Thoracic aorta (tissue), 2 donors: ENCODE measurements at regions not wholly inside any gene's neighbourhood (a gene's known extent, or its start where the extent isn't known, plus 50 kb on each side); places are given as distances from the start of the nearest gene placed in this dataset.

Experiments
- ATAC-seq: fragments of 150-250 bp; one replicate; pipeline ENCODE4 v1.8.0; 2017; ENCODE audit warnings: low read depth; ENCODE audit not compliant: insufficient number of reproducible peaks, low FRiP score
- DNase-seq: peaks from one replicate; pipeline ENCODE4 v3.0.0-alpha.2; 2020; ENCODE audit warnings: low spot score
- H3K27ac ChIP-seq, 2 donors: fragments of 200-600 bp; sonication (generic); 1 replicate in 1 of 2; 2 replicates in 1 of 2; pipeline ENCODE4 v1.5.1; 2016; ENCODE audit warnings: mild to moderate bottlenecking in 2 of 2, moderate library complexity in 2 of 2
- H3K27me3 ChIP-seq: fragments of 200-600 bp; sonication (generic); replicated peaks from 2 replicates; pipeline ENCODE4 v1.6.0; 2016; ENCODE audit warnings: mild to moderate bottlenecking; ENCODE audit not compliant: insufficient read depth
- H3K36me3 ChIP-seq: fragments of 200-600 bp; sonication (generic); one replicate; pipeline ENCODE4 v1.5.1; 2016
- H3K4me1 ChIP-seq, 2 donors: fragments of 200-600 bp; sonication (generic); 1 replicate in 1 of 2; 2 replicates in 1 of 2; pipeline versions ENCODE4 v1.5.1 to v1.6.0; 2016; ENCODE audit warnings: low read depth in 2 of 2, mild to moderate bottlenecking in 1 of 2; ENCODE audit not compliant: control insufficient read depth in 1 of 2
- H3K4me3 ChIP-seq: fragments of 200-600 bp; sonication (generic); 2 replicates; pipeline ENCODE4 v1.5.1; 2016; ENCODE audit warnings: mild to moderate bottlenecking
- H3K9me3 ChIP-seq: fragments of 200-600 bp; sonication (generic); 2 replicates; pipeline ENCODE4 v1.5.1; 2016
- CTCF ChIP-seq: fragments of 200-600 bp; sonication (generic); IDR thresholded peaks from one replicate; pipeline ENCODE4 v1.5.1; 2019; ENCODE audit warnings: antibody characterized with exemption

- H3K9me3 ChIP-seq = no peaks in the 10 kb centered on the region
- no peaks in the 10 kb centered on the region for H3K4me1 ChIP-seq
- no peak for DNase-seq
- no peaks in the 10 kb centered on the region for H3K27me3 ChIP-seq
- no peak overlapping the region for H3K4me3 ChIP-seq
- no peaks in the 10 kb centered on the region for H3K36me3 ChIP-seq
- TF ChIP-seq CTCF = no peak
- H3K27ac ChIP-seq = no peak overlapping the region
- ATAC-seq = no peak
Observed at GRCh38 chr13:94928127-94928775, 215.9 kb upstream of the SOX21 start.

- DNase-seq (no peak), ATAC-seq (no peak)
- H3K4me1 ChIP-seq = no peaks in the 10 kb centered on the region
- H3K4me3 ChIP-seq = no peak overlapping the region
- no peaks in the 10 kb centered on the region for H3K9me3 ChIP-seq
- no peaks in the 10 kb centered on the region for H3K36me3 ChIP-seq
- no peaks in the 10 kb centered on the region for H3K27me3 ChIP-seq
- TF ChIP-seq CTCF = no peak
- H3K27ac ChIP-seq = no peak overlapping the region
Observed at GRCh38 chr13:94925263-94925662, 212.9 kb upstream of the SOX21 start.

GRCh38 chr13:94921181-94921580 is 208.8 kb upstream of the SOX21 start:
- H3K27ac ChIP-seq = no peak overlapping the region
- no peak for TF ChIP-seq CTCF
- H3K4me3 ChIP-seq = no peak overlapping the region
- no peaks in the 10 kb centered on the region for H3K27me3 ChIP-seq
- H3K9me3 ChIP-seq = no peaks in the 10 kb centered on the region
- no peaks in the 10 kb centered on the region for H3K4me1 ChIP-seq
- no peaks in the 10 kb centered on the region for H3K36me3 ChIP-seq
- no peak for ATAC-seq
- DNase-seq = no peak

GRCh38 chr13:94920578-94920977 is 208.2 kb upstream of the SOX21 start:
- Histone ChIP-seq H3K4me1 (no peaks in the 10 kb centered on the region), H3K27ac (no peak overlapping the region), H3K4me3 (no peak overlapping the region), H3K27me3 (no peaks in the 10 kb centered on the region), H3K36me3 (no peaks in the 10 kb centered on the region), H3K9me3 (no peaks in the 10 kb centered on the region)
- ATAC-seq (no peak), DNase-seq (no peak)
- TF ChIP-seq CTCF = no peak

- Histone ChIP-seq H3K27me3 (no peaks in the 10 kb centered on the region), H3K27ac (no peak overlapping the region), H3K4me1 (no peaks in the 10 kb centered on the region), H3K36me3 (no peaks in the 10 kb centered on the region), H3K4me3 (no peak overlapping the region), H3K9me3 (no peaks in the 10 kb centered on the region)
- TF ChIP-seq CTCF = no peak
- ATAC-seq = no peak
- DNase-seq = no peak
Observed at GRCh38 chr13:94917824-94918223, 205.5 kb upstream of the SOX21 start.
